ENCODE measurements at regions not wholly inside any gene's neighbourhood (a gene's known extent, or its start where the extent isn't known, plus 50 kb on each side); places are given as distances from the start of the nearest gene placed in this dataset.

DNA sequence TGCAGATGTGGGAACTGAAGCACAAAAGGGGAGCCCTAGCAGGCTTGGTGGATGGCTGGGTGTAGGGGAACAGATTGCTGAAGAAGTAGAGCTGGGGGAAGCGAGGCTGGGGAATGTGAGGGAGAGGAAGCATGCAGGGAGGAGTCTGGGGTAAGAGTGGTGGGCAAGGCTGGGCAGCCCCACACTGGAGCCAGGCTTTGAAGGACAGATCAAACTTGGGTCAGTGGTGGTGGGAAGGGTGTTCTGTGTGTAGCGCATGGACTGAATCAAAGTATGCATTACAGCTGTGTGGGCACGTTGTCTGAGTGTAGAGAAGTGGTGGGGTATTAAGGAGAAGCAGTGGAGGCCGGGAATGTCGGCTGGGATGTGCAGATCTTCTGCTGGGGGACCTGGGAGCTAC, 116.0 kb downstream of the CYLD start:
- no peak for TF ChIP-seq CTCF (IDR thresholded peaks at IDR 0.05)
- no peak for TF ChIP-seq POLR2A (IDR thresholded peaks at IDR 0.05)

Measured in adrenal gland (tissue), 5 donors.